Tibial artery (tissue), 4 donors: ENCODE measurements at regions not wholly inside any gene's neighbourhood (a gene's known extent, or its start where the extent isn't known, plus 50 kb on each side); places are given as distances from the start of the nearest gene placed in this dataset.

Experiments used
- DNase-seq, 2 donors: peaks; one replicate each; pipeline ENCODE4 v3.0.0-alpha.2; 2019
- H3K27ac ChIP-seq, 2 donors: fragments of 200-600 bp; sonication (generic) in 1 of 2; 1 replicate in 1 of 2; 2 replicates in 1 of 2; pipeline ENCODE4 v1.5.1; 2018 to 2019; ENCODE audit warnings: mild to moderate bottlenecking in 1 of 2
- H3K27me3 ChIP-seq, 2 donors: fragments of 200-600 bp; sonication (generic) in 1 of 2; one replicate each; pipeline versions ENCODE4 v1.5.1 to v1.6.0; 2016 to 2019
- H3K36me3 ChIP-seq, 3 donors: fragments of 200-600 bp; sonication (generic) in 2 of 3; one replicate each; pipeline ENCODE4 v1.5.1; 2016 to 2019; ENCODE audit warnings: mild to moderate bottlenecking in 2 of 3
- H3K4me1 ChIP-seq, 4 donors: fragments of 200-600 bp; sonication (generic) in 2 of 4; 1 replicate in 3 of 4; 2 replicates in 1 of 4; pipeline ENCODE4 v1.5.1; 2016 to 2019
- H3K4me3 ChIP-seq, 2 donors: fragments of 200-600 bp; sonication (generic) in 1 of 2; 1 replicate in 1 of 2; 2 replicates in 1 of 2; pipeline ENCODE4 v1.5.1; 2018 to 2019; ENCODE audit warnings: mild to moderate bottlenecking in 2 of 2
- H3K9me3 ChIP-seq, 3 donors: fragments of 200-600 bp; sonication (generic) in 1 of 3; one replicate each; pipeline ENCODE4 v1.5.1; 2016 to 2019
- intact Hi-C: fragments of 100-400 bp; cut with DNase I; formaldehyde crosslinking; loops from one replicate; pipeline ENCODE4 v1.15.0; 2023; ENCODE audit warnings: low total_unique reads
- TF ChIP-seq, protein P1 (sequence below), 2 experiments: fragments of 200-600 bp in 1 of 2; fragments of 450-650 bp in 1 of 2; IDR thresholded peaks; one replicate each; pipeline ENCODE4 v1.5.1; 2017 to 2019; ENCODE audit warnings: antibody characterized with exemption in 2 of 2, mild to moderate bottlenecking in 1 of 2, moderate library complexity in 1 of 2

DNA sequence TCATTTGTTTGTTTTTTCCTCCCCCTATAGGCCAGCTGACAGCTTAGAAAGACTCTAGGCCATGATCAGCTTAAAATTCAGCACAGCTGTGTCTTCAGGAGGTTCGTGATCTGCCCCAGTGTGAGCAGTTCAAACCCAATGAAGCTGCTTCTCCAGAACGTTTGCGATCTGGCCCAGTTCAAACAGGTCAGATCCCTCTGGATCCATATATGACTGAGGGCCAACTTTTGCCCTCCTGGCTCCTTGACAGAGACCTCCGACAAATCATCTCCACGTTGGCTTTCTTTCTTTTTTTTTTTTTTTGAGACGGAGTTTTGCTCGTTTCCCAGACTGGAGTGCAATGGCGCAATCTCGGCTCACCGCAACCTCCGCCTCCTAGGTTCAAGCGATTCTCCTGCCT, 50.2 kb upstream of the ATF7IP2 start:
- TF ChIP-seq, protein P1, sequence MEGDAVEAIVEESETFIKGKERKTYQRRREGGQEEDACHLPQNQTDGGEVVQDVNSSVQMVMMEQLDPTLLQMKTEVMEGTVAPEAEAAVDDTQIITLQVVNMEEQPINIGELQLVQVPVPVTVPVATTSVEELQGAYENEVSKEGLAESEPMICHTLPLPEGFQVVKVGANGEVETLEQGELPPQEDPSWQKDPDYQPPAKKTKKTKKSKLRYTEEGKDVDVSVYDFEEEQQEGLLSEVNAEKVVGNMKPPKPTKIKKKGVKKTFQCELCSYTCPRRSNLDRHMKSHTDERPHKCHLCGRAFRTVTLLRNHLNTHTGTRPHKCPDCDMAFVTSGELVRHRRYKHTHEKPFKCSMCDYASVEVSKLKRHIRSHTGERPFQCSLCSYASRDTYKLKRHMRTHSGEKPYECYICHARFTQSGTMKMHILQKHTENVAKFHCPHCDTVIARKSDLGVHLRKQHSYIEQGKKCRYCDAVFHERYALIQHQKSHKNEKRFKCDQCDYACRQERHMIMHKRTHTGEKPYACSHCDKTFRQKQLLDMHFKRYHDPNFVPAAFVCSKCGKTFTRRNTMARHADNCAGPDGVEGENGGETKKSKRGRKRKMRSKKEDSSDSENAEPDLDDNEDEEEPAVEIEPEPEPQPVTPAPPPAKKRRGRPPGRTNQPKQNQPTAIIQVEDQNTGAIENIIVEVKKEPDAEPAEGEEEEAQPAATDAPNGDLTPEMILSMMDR (IDR thresholded peaks at IDR 0.05): no peak
- no peak overlapping the region for H3K27ac ChIP-seq
- no peaks in the 10 kb centered on the region for H3K4me1 ChIP-seq
- no peaks in the 10 kb centered on the region for H3K27me3 ChIP-seq
- peaks cover 0 to 15% (median 8%) of the 10 kb centered on the region in 3 donors for H3K9me3 ChIP-seq
- no peak overlapping the region for H3K4me3 ChIP-seq
- no peak for DNase-seq
- H3K36me3 ChIP-seq: no peaks in the 10 kb centered on the region
- intact Hi-C loops: no loop called here
